IMR-90 (cell line): ENCODE measurements at regions not wholly inside any gene's neighbourhood (a gene's known extent, or its start where the extent isn't known, plus 50 kb on each side); places are given as distances from the start of the nearest gene placed in this dataset.

Experiments used
- ATAC-seq: fragments of 200-7000 bp; cut with Tn5 transposase; 2 replicates; pipeline ENCODE4 v1.9.1; 2020; ENCODE audit warnings: low read depth, mild to moderate bottlenecking, moderate library complexity
- BruUV-seq: library from RNA; stranded (reverse); fragments of 400-500 nt; replicated peaks from 2 replicates; lab custom pipeline; 2021; lab: Mats Ljungman, UMichigan
- CTCF ChIA-PET: fragments of 300-600 bp; formaldehyde crosslinking; extraction: SDS; loops from one replicate; lab custom pipeline; 2021; ENCODE audit warnings: antibody characterized with exemption; lab: Yijun Ruan, JAX
- POLR2A ChIA-PET: fragments of 300-600 bp; sonication (Branson Sonifier 250); formaldehyde crosslinking; loops from one replicate; lab custom pipeline; 2022; ENCODE audit warnings: antibody characterized with exemption; ENCODE audit not compliant: unreplicated experiment; lab: Charles Lee
- DNase-seq: peaks from one replicate; pipeline ENCODE4 v3.0.0; 2013
- H2AFZ ChIP-seq: replicated peaks from 2 replicates; pipeline ENCODE3; 2013; ENCODE audit warnings: low read length, mild to moderate bottlenecking; ENCODE audit not compliant: poor library complexity
- H2AK5ac ChIP-seq: 2 replicates; pipeline ENCODE4 v1.6.1; 2013; ENCODE audit warnings: low read depth, low read length, inconsistent platforms
- H2AK9ac ChIP-seq: replicated peaks from 2 replicates; pipeline ENCODE3; 2013; ENCODE audit warnings: mild to moderate bottlenecking, low read depth, low read length, moderate library complexity; ENCODE audit not compliant: poor library complexity
- H2BK120ac ChIP-seq: 2 replicates; pipeline ENCODE4 v1.6.1; 2013; ENCODE audit warnings: low read depth, low read length, inconsistent platforms
- H2BK15ac ChIP-seq: 3 replicates; pipeline ENCODE4 v1.6.1; 2013; ENCODE audit warnings: low read depth, low read length, inconsistent platforms
- H2BK20ac ChIP-seq: 2 replicates; pipeline ENCODE4 v1.6.1; 2013; ENCODE audit warnings: low read depth, mild to moderate bottlenecking, inconsistent platforms, low read length, moderate library complexity
- H2BK5ac ChIP-seq: 2 replicates; pipeline ENCODE4 v1.6.1; 2013; ENCODE audit warnings: mild to moderate bottlenecking, low read depth, low read length, inconsistent platforms; ENCODE audit not compliant: poor library complexity, severe bottlenecking
- H3K14ac ChIP-seq: replicated peaks from 2 replicates; pipeline ENCODE4 v1.6.1; 2013; ENCODE audit warnings: low read depth, low read length, inconsistent platforms
- H3K18ac ChIP-seq: 2 replicates; pipeline ENCODE4 v1.6.1; 2013; ENCODE audit warnings: low read depth, low read length, control low read depth
- H3K23ac ChIP-seq: 2 replicates; pipeline ENCODE4 v1.6.1; 2013; ENCODE audit warnings: low read depth, low read length, inconsistent platforms
- H3K27ac ChIP-seq: 2 replicates; pipeline ENCODE4 v1.5.1; 2013; ENCODE audit warnings: mild to moderate bottlenecking, control low read depth, low read length; ENCODE audit not compliant: insufficient read depth
- H3K27me3 ChIP-seq: 2 replicates; pipeline ENCODE4 v1.6.1; 2013; ENCODE audit warnings: low read length; ENCODE audit not compliant: control insufficient read depth, insufficient read depth
- H3K36me3 ChIP-seq: 2 replicates; pipeline ENCODE4 v1.6.1; 2013; ENCODE audit warnings: low read length, mixed read lengths; ENCODE audit not compliant: control insufficient read depth, insufficient read depth
- H3K4ac ChIP-seq: 2 replicates; pipeline ENCODE4 v1.6.1; 2013; ENCODE audit warnings: low read depth, low read length, inconsistent platforms
- H3K4me1 ChIP-seq: 2 replicates; pipeline ENCODE4 v1.6.1; 2013; ENCODE audit warnings: low read length, mixed read lengths; ENCODE audit not compliant: control insufficient read depth, insufficient read depth
- H3K4me2 ChIP-seq: 2 replicates; pipeline ENCODE4 v1.6.1; 2013; ENCODE audit warnings: low read depth, mild to moderate bottlenecking, control low read depth, low read length, moderate library complexity
- H3K4me3 ChIP-seq: 2 replicates; pipeline ENCODE4 v1.5.1; 2013; ENCODE audit warnings: low read depth, mild to moderate bottlenecking, control low read depth, low read length, moderate library complexity; ENCODE audit not compliant: insufficient read depth
- H3K56ac ChIP-seq: 2 replicates; pipeline ENCODE4 v1.6.1; 2013; ENCODE audit warnings: low read length, inconsistent platforms; ENCODE audit not compliant: insufficient read depth; ENCODE audit errors: extremely low read depth
- H3K79me1 ChIP-seq, 2 experiments: 2 replicates each; pipeline ENCODE4 v1.6.1; 2013; ENCODE audit warnings: low read length in 2 of 2, inconsistent platforms in 1 of 2, low read depth in 1 of 2
- H3K9ac ChIP-seq: 2 replicates; pipeline ENCODE4 v1.6.1; 2013; ENCODE audit warnings: low read depth, low read length, control low read depth
- H3K9me1 ChIP-seq: 2 replicates; pipeline ENCODE4 v1.6.1; 2013; ENCODE audit warnings: low read length, inconsistent platforms; ENCODE audit not compliant: insufficient read depth
- H3K9me3 ChIP-seq: 2 replicates; pipeline ENCODE4 v1.6.1; 2013; ENCODE audit warnings: low read length; ENCODE audit not compliant: control insufficient read depth, insufficient read depth
- H4K20me1 ChIP-seq: 2 replicates; pipeline ENCODE4 v1.6.1; 2013; ENCODE audit warnings: low read length, inconsistent platforms; ENCODE audit not compliant: insufficient read depth
- H4K5ac ChIP-seq: 2 replicates; pipeline ENCODE4 v1.6.1; 2013; ENCODE audit warnings: mild to moderate bottlenecking, low read depth, low read length, control low read depth
- H4K8ac ChIP-seq, 2 experiments: 2 replicates each; pipeline ENCODE4 v1.6.1; 2013; ENCODE audit warnings: low read depth in 2 of 2, low read length in 2 of 2, control low read depth in 1 of 2, inconsistent platforms in 1 of 2
- H4K91ac ChIP-seq: 2 replicates; pipeline ENCODE4 v1.6.1; 2013; ENCODE audit warnings: low read depth, low read length, inconsistent platforms; ENCODE audit not compliant: insufficient read depth
- CEBPB ChIP-seq: IDR thresholded peaks from 2 replicates; pipeline ENCODE4 v1.6.1; 2012; ENCODE audit warnings: low read depth, low read length, improper control_type of control experiment
- CHD1 ChIP-seq: IDR thresholded peaks from 2 replicates; pipeline ENCODE4 v1.6.1; 2012; ENCODE audit warnings: low read depth, low read length, improper control_type of control experiment
- CTCF ChIP-seq: conservative IDR thresholded peaks from 2 replicates; pipeline ENCODE4 v1.5.1; 2012; ENCODE audit warnings: mild to moderate bottlenecking, low read depth, low read length, improper control_type of control experiment
- MAFK ChIP-seq: IDR thresholded peaks from 2 replicates; pipeline ENCODE4 v1.6.1; 2012; ENCODE audit warnings: low read depth, low read length, improper control_type of control experiment
- MAZ ChIP-seq: IDR thresholded peaks from 2 replicates; pipeline ENCODE4 v1.6.1; 2012; ENCODE audit warnings: low read depth, mild to moderate bottlenecking, low read length, improper control_type of control experiment, moderate library complexity, borderline replicate concordance
- MXI1 ChIP-seq: IDR thresholded peaks from 2 replicates; pipeline ENCODE4 v1.6.1; 2012; ENCODE audit warnings: low read depth, mild to moderate bottlenecking, low read length, moderate library complexity, borderline replicate concordance
- POLR2A ChIP-seq: IDR thresholded peaks from 2 replicates; pipeline ENCODE4 v1.6.1; 2012; ENCODE audit warnings: mild to moderate bottlenecking, low read depth, low read length
- SMC3 ChIP-seq: fragments of 150-350 bp; IDR thresholded peaks from 2 replicates; pipeline ENCODE4 v1.6.1; 2016; ENCODE audit warnings: low read depth, mild to moderate bottlenecking, antibody characterized with exemption, low read length, moderate library complexity
- USF2 ChIP-seq: fragments of 150-350 bp; IDR thresholded peaks from 2 replicates; pipeline ENCODE4 v1.6.1; 2017; ENCODE audit warnings: mild to moderate bottlenecking, antibody characterized with exemption, low read length, low read depth
- WGBS, 2 experiments: methylation state at CpG; one replicate each; pipeline versions ENCODE4 v1.1.5 to v1.1.7; 2013; ENCODE audit warnings: missing lambda C conversion rate in 2 of 2; ENCODE audit not compliant: insufficient read length in 1 of 2; ENCODE audit errors: extremely low coverage in 2 of 2; 5-methylcytosine and 5-hydroxymethylcytosine counted together
- dilution Hi-C: fragments of 300-500 bp; cut with HindIII; formaldehyde crosslinking; loops from one replicate; pipeline ENCODE4 v1.14.3; 2018; ENCODE audit warnings: low sequenced_read_pairs; ENCODE audit not compliant: unreplicated experiment
- in situ Hi-C: fragments of 300-500 bp; cut with MboI; formaldehyde crosslinking; loops from 3 replicates; pipeline ENCODE4 v1.14.3; 2019; ENCODE audit warnings: low sequenced_read_pairs, inconsistent platforms, mixed read lengths
- intact Hi-C: fragments of 100-400 bp; cut with micrococcal nuclease; formaldehyde crosslinking; loops from 2 replicates; pipeline ENCODE4 v1.10.0; 2022

GRCh38 chr10:17536221-17536620 lies 81.0 kb downstream of the HACD1 start:
- H2BK20ac ChIP-seq = peak overlapping the region; percentile 20
- DNase-seq (no peak), ATAC-seq (no peak)
- 0 out of 2 replicates have a peak overlapping the region, but pooled peaks have one; percentile 42 for H3K23ac ChIP-seq
- H4K20me1 ChIP-seq = no peaks in the 10 kb centered on the region
- no peak overlapping the region for H4K91ac ChIP-seq
- CTCF ChIA-PET = no interaction called here
- no peak overlapping the region for H3K56ac ChIP-seq
- H2BK120ac ChIP-seq = 0 out of 2 replicates have a peak overlapping the region, but pooled peaks have one; percentile 27
- H3K9ac ChIP-seq = no peak overlapping the region
- no peaks in the 10 kb centered on the region; the same call in 1 of the 2 replicates for H3K9me1 ChIP-seq
- BruUV-seq = no TSS peak
- no peaks in the 10 kb centered on the region for H3K36me3 ChIP-seq
- H3K27me3 ChIP-seq = no peaks in the 10 kb centered on the region
- H3K79me1 ChIP-seq = no peaks in the 10 kb centered on the region
- H3K27ac ChIP-seq = no peak overlapping the region
- TF ChIP-seq CHD1 (no peak), USF2 (no peak), MXI1 (no peak), MAFK (no peak), CTCF (no peak), MAZ (no peak), CEBPB (no peak), SMC3 (no peak), POLR2A (no peak)
- H3K4me2 ChIP-seq = no peak overlapping the region
- peak overlapping the region; percentile 23 for H2AFZ ChIP-seq
- no peaks in the 10 kb centered on the region for H3K9me3 ChIP-seq
- no CpG with 5 or more reads among the region's 3 CpGs for WGBS, 2 experiments
- in situ Hi-C loops = no loop called here
- POLR2A ChIA-PET = no interaction called here
- no peak overlapping the region for H3K14ac ChIP-seq
- intact Hi-C loops = no loop called here
- no peak overlapping the region for H3K18ac ChIP-seq
- peak overlapping the region; percentile 75 for H2AK5ac ChIP-seq
- dilution Hi-C loops = no loop called here
- H2AK9ac ChIP-seq = no peak overlapping the region
- H4K5ac ChIP-seq = no peak overlapping the region
- no peak overlapping the region; the same call in 2 of the 3 replicates for H2BK15ac ChIP-seq
- no peaks in the 10 kb centered on the region for H3K4me1 ChIP-seq
- H3K4ac ChIP-seq = peak overlapping the region; percentile 51; the same call in 1 of the 2 replicates
- H2BK5ac ChIP-seq = no peak overlapping the region
- no peak overlapping the region for H3K4me3 ChIP-seq
- H4K8ac ChIP-seq = peak overlapping the region in 1 of 2 experiments; percentile 33; a peak in 1 of 4 replicates
